ENCODE measurements at regions not wholly inside any gene's neighbourhood (a gene's known extent, or its start where the extent isn't known, plus 50 kb on each side); places are given as distances from the start of the nearest gene placed in this dataset.

GRCh38 chr3:25015599-25015998, 412.5 kb upstream of the RARB start:
- no peak for DNase-seq

GRCh38 chr3:25018909-25019308, 409.2 kb upstream of the RARB start:
- no peak for DNase-seq

- DNase-seq: no peak
Measured at GRCh38 chr3:25019506-25019905, 408.6 kb upstream of the RARB start.

- no peak for DNase-seq
Measured at GRCh38 chr3:25021816-25022215, 406.2 kb upstream of the RARB start.

GRCh38 chr3:25023876-25024275, 404.2 kb upstream of the RARB start:
- DNase-seq: peak; percentile 66 to 87

GRCh38 chr3:25025236-25025635, 402.8 kb upstream of the RARB start:
- peak in 1 of 2 experiments; percentile 17 for DNase-seq

GRCh38 chr3:25027650-25028049, 400.4 kb upstream of the RARB start:
- no peak for DNase-seq

GRCh38 chr3:25029820-25030219, 398.2 kb upstream of the RARB start:
- no peak for DNase-seq

- no peak for DNase-seq
Measured at GRCh38 chr3:25032344-25032743, 395.7 kb upstream of the RARB start.

GRCh38 chr3:25033407-25034029, 394.5 kb upstream of the RARB start:
- peak; percentile 70 to 72 for DNase-seq

- no peak for DNase-seq
Measured at GRCh38 chr3:25035526-25035925, 392.5 kb upstream of the RARB start.

- DNase-seq: no peak
Measured at GRCh38 chr3:25036633-25037032, 391.4 kb upstream of the RARB start.

GRCh38 chr3:25037049-25037547, 391.0 kb upstream of the RARB start:
- DNase-seq: no peak

GRCh38 chr3:25038271-25038670, 389.8 kb upstream of the RARB start:
- no peak for DNase-seq

GRCh38 chr3:25038922-25039321, 389.1 kb upstream of the RARB start:
- DNase-seq: no peak

- no peak for DNase-seq
Measured at GRCh38 chr3:25040748-25041147, 387.3 kb upstream of the RARB start.

- no peak for DNase-seq
Measured at GRCh38 chr3:25041871-25042584, 386.0 kb upstream of the RARB start.

GRCh38 chr3:25043177-25043576, 384.9 kb upstream of the RARB start:
- DNase-seq: no peak

- no peak for DNase-seq
Measured at GRCh38 chr3:25043749-25044148, 384.3 kb upstream of the RARB start.

GRCh38 chr3:25044762-25045710, 383.0 kb upstream of the RARB start:
- DNase-seq: no peak

- DNase-seq: peak; percentile 19 to 67
Measured at GRCh38 chr3:25046911-25047771, 380.9 kb upstream of the RARB start.

GRCh38 chr3:25049304-25049703, 378.8 kb upstream of the RARB start:
- DNase-seq: no peak
